CD14-positive monocyte (primary cell): ENCODE measurements at regions not wholly inside any gene's neighbourhood (a gene's known extent, or its start where the extent isn't known, plus 50 kb on each side); places are given as distances from the start of the nearest gene placed in this dataset.

Experiments used
- DNase-seq, 3 donors: peaks; one replicate each; pipeline ENCODE4 v3.0.0-alpha.2; 2011 to 2022
- H2AFZ ChIP-seq: 2 replicates; pipeline ENCODE4 v1.6.0; 2012; ENCODE audit warnings: mild to moderate bottlenecking, low read depth, low read length, inconsistent platforms; ENCODE audit not compliant: insufficient read depth, poor library complexity, severe bottlenecking
- H3K27ac ChIP-seq, 2 donors: 1 replicate in 1 of 2; 2 replicates in 1 of 2; pipeline ENCODE4 v1.5.1; 2012 to 2013; ENCODE audit warnings: low read length in 2 of 2, control low read depth in 1 of 2, inconsistent platforms in 1 of 2, low read depth in 1 of 2, mild to moderate bottlenecking in 1 of 2
- H3K27me3 ChIP-seq, 2 donors: one replicate each; pipeline versions ENCODE4 v1.6.0 to v1.6.1; 2011 to 2013; ENCODE audit warnings: low read length in 2 of 2; ENCODE audit not compliant: control insufficient read depth in 2 of 2, insufficient read depth in 2 of 2
- H3K36me3 ChIP-seq, 2 donors: replicated peaks in 1 of 2; 1 replicate in 1 of 2; 2 replicates in 1 of 2; pipeline versions ENCODE4 v1.5.1 to v1.6.1; 2012 to 2013; ENCODE audit warnings: low read length in 2 of 2, control low read depth in 1 of 2, inconsistent platforms in 1 of 2, mild to moderate bottlenecking in 1 of 2; ENCODE audit not compliant: insufficient read depth in 2 of 2, control insufficient read depth in 1 of 2
- H3K4me1 ChIP-seq, 2 donors: 1 replicate in 1 of 2; 2 replicates in 1 of 2; pipeline versions ENCODE4 v1.5.1 to v1.6.1; 2012 to 2013; ENCODE audit warnings: low read length in 2 of 2, control low read depth in 1 of 2, inconsistent platforms in 1 of 2, mild to moderate bottlenecking in 1 of 2, moderate library complexity in 1 of 2; ENCODE audit not compliant: insufficient read depth in 2 of 2, control insufficient read depth in 1 of 2
- H3K4me2 ChIP-seq: replicated peaks from 2 replicates; pipeline ENCODE3; 2012; ENCODE audit warnings: low read length, moderate library complexity, mild to moderate bottlenecking; ENCODE audit not compliant: poor library complexity, severe bottlenecking; ENCODE audit errors: extremely low read depth
- H3K4me3 ChIP-seq, 3 experiments: fragments of 200-600 bp in 1 of 3; sonication (generic) in 1 of 3; replicated peaks in 1 of 3; 1 replicate in 2 of 3; 2 replicates in 1 of 3; pipeline ENCODE4 v1.5.1; 2011 to 2013; ENCODE audit warnings: low read length in 3 of 3, mild to moderate bottlenecking in 3 of 3, control low read depth in 2 of 3, low read depth in 2 of 3, inconsistent platforms in 1 of 3, moderate library complexity in 1 of 3
- H3K79me2 ChIP-seq: 2 replicates; pipeline ENCODE4 v1.6.0; 2012; ENCODE audit warnings: mild to moderate bottlenecking, control low read depth, inconsistent platforms, low read length, moderate library complexity; ENCODE audit not compliant: insufficient read depth
- H3K9ac ChIP-seq: 2 replicates; pipeline ENCODE4 v1.6.0; 2017; ENCODE audit warnings: low read length, mild to moderate bottlenecking; ENCODE audit not compliant: insufficient read depth, poor library complexity, severe bottlenecking
- H3K9me3 ChIP-seq, 2 donors: replicated peaks in 1 of 2; 1 replicate in 1 of 2; 2 replicates in 1 of 2; pipeline versions ENCODE4 v1.5.1 to v1.6.1; 2012 to 2013; ENCODE audit warnings: low read length in 2 of 2, control low read depth in 1 of 2; ENCODE audit not compliant: control insufficient read depth in 1 of 2, insufficient read depth in 1 of 2
- H4K20me1 ChIP-seq: 2 replicates; pipeline ENCODE4 v1.6.0; 2012; ENCODE audit warnings: mild to moderate bottlenecking, low read length, control low read depth, moderate library complexity; ENCODE audit not compliant: insufficient read depth
- H3K27ac Mint-ChIP-seq, 7 donors: one replicate each; pipeline ENCODE4 v1.8.0; 2020; ENCODE audit warnings: mild to moderate bottlenecking in 7 of 7, mixed read lengths in 7 of 7, moderate library complexity in 6 of 7, inconsistent platforms in 2 of 7
- H3K27me3 Mint-ChIP-seq, 3 donors: one replicate each; pipeline ENCODE4 v1.8.0; 2021 to 2022; ENCODE audit warnings: low read depth in 3 of 3, mild to moderate bottlenecking in 3 of 3, mixed read lengths in 3 of 3, moderate library complexity in 3 of 3, inconsistent platforms in 1 of 3
- H3K36me3 Mint-ChIP-seq, 2 donors: one replicate each; pipeline ENCODE4 v1.8.0; 2020; ENCODE audit warnings: mixed read lengths in 2 of 2, inconsistent platforms in 1 of 2, mild to moderate bottlenecking in 1 of 2
- H3K4me1 Mint-ChIP-seq: one replicate; pipeline ENCODE4 v1.8.0; 2020; ENCODE audit warnings: mild to moderate bottlenecking, mixed read lengths
- H3K4me3 Mint-ChIP-seq, 2 donors: one replicate each; pipeline ENCODE4 v1.8.0; 2020; ENCODE audit warnings: mild to moderate bottlenecking in 2 of 2, mixed read lengths in 2 of 2, moderate library complexity in 1 of 2
- H3K9me3 Mint-ChIP-seq, 7 donors: one replicate each; pipeline ENCODE4 v1.8.0; 2020 to 2022; ENCODE audit warnings: mixed read lengths in 7 of 7, mild to moderate bottlenecking in 6 of 7, moderate library complexity in 6 of 7, inconsistent platforms in 2 of 7
- CTCF ChIP-seq: fragments of 200-600 bp; IDR thresholded peaks from one replicate; pipeline ENCODE4 v1.8.0; 2022; ENCODE audit warnings: antibody characterized with exemption, mild to moderate bottlenecking
- WGBS: methylation state at CpG from one replicate; pipeline ENCODE4 v1.1.5; 2013; ENCODE audit warnings: missing lambda C conversion rate; ENCODE audit not compliant: insufficient coverage; 5-methylcytosine and 5-hydroxymethylcytosine counted together
- intact Hi-C, 2 donors: fragments of 100-400 bp; cut with micrococcal nuclease; formaldehyde crosslinking; loops; one replicate each; pipeline versions ENCODE4 v1.15.0 to v1.15.1; 2023

- Histone ChIP-seq H4K20me1 (no peaks in the 10 kb centered on the region), H3K4me3 (no peak overlapping the region), H3K4me2 (no peak overlapping the region), H3K79me2 (no peaks in the 10 kb centered on the region), H3K4me1 (no peaks in the 10 kb centered on the region), H3K27me3 (no peaks in the 10 kb centered on the region), H3K36me3 (no peaks in the 10 kb centered on the region), H3K9ac (no peak overlapping the region), H3K27ac (no peak overlapping the region), H2AFZ (no peak overlapping the region), H3K9me3 (peaks cover 0 to 3% of the 10 kb centered on the region in 2 donors)
- no peaks in the 10 kb centered on the region for H3K4me1 Mint-ChIP-seq
- H3K27ac Mint-ChIP-seq, result no peak overlapping the region
- H3K9me3 Mint-ChIP-seq, result peaks cover 0 to 1% (median 0%) of the 10 kb centered on the region in 7 donors
- H3K4me3 Mint-ChIP-seq, result no peak overlapping the region
- no peak for DNase-seq
- H3K36me3 Mint-ChIP-seq, result no peaks in the 10 kb centered on the region
- TF ChIP-seq CTCF, result no peak
- H3K27me3 Mint-ChIP-seq, result peaks cover 0 to 2% (median 0%) of the 10 kb centered on the region in 3 donors
- intact Hi-C loops, result no loop called here
- 100% methylated on average over 1 of the region's 4 CpGs for WGBS
These were observed 136.1 kb downstream of the DCAF12L2 start for GRCh38 chrX:126030021-126030420.

- no CpG with 5 or more reads among the region's 4 CpGs for WGBS
These were observed 102.1 kb downstream of the DCAF12L2 start for GRCh38 chrX:126063984-126064383.

More at GRCh38 chrX:126063984-126064383, 102.1 kb downstream of the DCAF12L2 start:
- no peak for DNase-seq
- H3K4me3 ChIP-seq, result no peak overlapping the region
- H3K9me3 ChIP-seq, result peaks cover 13 to 15% of the 10 kb centered on the region in 2 donors
- no peaks in the 10 kb centered on the region for H4K20me1 ChIP-seq
- no peaks in the 10 kb centered on the region for H3K4me1 ChIP-seq
- H3K27ac ChIP-seq, result no peak overlapping the region
- H3K27ac Mint-ChIP-seq, result no peak overlapping the region
- no peaks in the 10 kb centered on the region for H3K4me1 Mint-ChIP-seq
- TF ChIP-seq CTCF, result no peak
- H3K9me3 Mint-ChIP-seq, result peaks cover 0 to 17% (median 3%) of the 10 kb centered on the region in 7 donors
- intact Hi-C loops, result no loop called here
- no peaks in the 10 kb centered on the region for H3K79me2 ChIP-seq
- H3K4me2 ChIP-seq, result no peak overlapping the region
- H3K36me3 ChIP-seq, result no peaks in the 10 kb centered on the region
- H2AFZ ChIP-seq, result no peak overlapping the region
- H3K27me3 Mint-ChIP-seq, result peaks cover 0 to 2% (median 0%) of the 10 kb centered on the region in 3 donors
- H3K27me3 ChIP-seq, result no peaks in the 10 kb centered on the region
- H3K36me3 Mint-ChIP-seq, result no peaks in the 10 kb centered on the region
- no peak overlapping the region for H3K9ac ChIP-seq
- H3K4me3 Mint-ChIP-seq, result no peak overlapping the region
